NK-92 (cell line): ENCODE measurements at regions not wholly inside any gene's neighbourhood (a gene's known extent, or its start where the extent isn't known, plus 50 kb on each side); places are given as distances from the start of the nearest gene placed in this dataset.

ENCODE experiments used
- DNase-seq: peaks from one replicate; lab custom pipeline; 2025; ENCODE audit not compliant: unreplicated experiment; lab: John Stamatoyannopoulos, UW

DNA sequence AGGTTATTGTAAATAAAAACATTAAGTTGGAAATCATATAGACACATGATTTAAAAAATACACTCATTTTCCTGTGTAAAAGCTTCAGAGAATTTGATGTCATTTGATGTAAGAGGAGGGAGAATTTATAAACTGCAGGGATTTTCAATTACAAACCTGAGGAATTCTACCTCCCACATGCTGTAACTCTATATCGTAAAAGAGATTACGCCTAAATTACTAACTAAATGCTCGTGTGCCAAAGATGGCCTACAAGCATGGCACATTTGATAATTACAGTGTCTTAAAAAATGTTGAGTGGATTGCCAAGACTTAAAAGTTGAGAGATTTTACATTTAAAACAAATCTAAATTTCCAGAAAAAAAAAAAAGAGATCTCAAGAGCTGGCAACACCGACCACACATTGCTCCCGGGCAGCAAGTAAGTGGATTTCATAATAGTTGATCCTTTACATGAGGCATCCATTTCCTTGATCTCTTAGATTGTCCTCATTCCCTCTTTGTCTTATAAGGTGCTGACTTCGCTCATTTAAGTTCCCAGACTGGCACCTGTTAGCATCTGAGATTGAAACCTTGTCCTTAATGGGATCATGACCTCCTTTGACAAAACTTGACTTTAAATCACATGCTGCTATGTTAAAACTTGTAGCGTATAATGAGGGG, 840.3 kb upstream of the ZEB2 start:
- DNase-seq, result no peak

- no peak for DNase-seq
Measured at GRCh38 chr2:145359561-145359960, 839.6 kb upstream of the ZEB2 start.

DNA sequence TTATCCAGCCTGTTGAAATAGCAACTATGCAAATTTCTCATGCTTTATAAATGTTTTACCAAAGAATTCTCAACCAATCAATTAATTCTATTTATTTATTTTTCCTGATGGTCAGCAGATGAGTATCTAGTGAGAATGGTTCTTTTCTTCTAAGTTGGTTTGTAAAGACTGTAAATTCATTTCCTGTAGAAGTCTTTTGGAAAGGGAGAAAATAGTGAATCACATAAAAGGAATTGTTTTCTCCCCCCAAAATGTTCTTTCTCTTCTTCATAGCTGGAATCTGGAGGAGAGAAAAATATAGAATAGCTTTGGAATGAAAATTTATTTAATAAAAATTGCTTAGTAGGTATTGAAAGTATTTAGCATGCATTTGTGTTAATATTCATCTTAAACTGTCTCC, 836.1 kb upstream of the ZEB2 start:
- no peak for DNase-seq

- no peak for DNase-seq
Measured at GRCh38 chr2:145352484-145352883, 832.6 kb upstream of the ZEB2 start.

GRCh38 chr2:145351864-145352425, 832.0 kb upstream of the ZEB2 start:
- DNase-seq, result no peak

GRCh38 chr2:145350011-145350410, 830.1 kb upstream of the ZEB2 start:
- DNase-seq, result no peak

GRCh38 chr2:145344076-145344724, 824.3 kb upstream of the ZEB2 start:
- DNase-seq, result no peak

DNA sequence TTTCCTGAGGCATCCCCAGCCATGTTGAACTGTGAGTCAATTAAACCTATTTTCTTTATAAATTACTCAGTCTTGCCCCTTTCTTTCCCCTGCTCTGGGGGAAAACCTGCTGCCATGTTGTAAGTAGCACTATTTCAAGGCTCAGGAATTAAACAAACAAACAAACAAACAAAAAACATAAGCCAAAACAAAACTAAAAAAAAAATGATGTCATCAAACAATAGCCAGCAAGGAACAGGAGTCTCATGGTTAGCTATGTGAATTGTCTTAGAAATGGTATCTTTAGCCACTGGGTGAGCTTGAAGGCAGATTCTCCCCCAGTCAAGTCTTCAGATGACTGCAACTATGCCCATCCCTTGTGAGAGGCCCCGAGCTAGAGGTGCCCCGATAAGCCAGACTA, 823.4 kb upstream of the ZEB2 start:
- DNase-seq, result no peak

DNA sequence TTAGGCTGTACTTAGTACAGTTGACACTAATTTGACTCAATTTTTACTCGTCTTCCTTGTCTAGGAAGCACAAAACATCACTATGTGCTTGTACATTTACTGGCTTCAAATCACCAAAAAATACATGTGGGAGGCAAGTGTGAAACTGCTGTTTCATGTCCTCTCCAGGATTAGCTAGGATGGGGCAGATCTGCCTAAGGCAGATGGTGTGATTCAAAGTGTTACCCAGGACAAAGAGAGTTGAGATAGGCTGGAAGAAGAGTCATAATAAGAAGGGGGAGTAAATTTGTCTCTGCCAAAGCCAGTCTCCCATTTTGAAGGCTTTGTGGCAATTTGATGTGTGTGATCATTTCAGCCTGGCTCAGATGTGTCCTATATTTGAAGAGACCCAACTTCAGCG, 821.6 kb upstream of the ZEB2 start:
- no peak for DNase-seq

GRCh38 chr2:145339646-145340045, 819.7 kb upstream of the ZEB2 start:
- DNase-seq, result no peak

GRCh38 chr2:145332210-145332898, 812.4 kb upstream of the ZEB2 start:
- no peak for DNase-seq

DNA sequence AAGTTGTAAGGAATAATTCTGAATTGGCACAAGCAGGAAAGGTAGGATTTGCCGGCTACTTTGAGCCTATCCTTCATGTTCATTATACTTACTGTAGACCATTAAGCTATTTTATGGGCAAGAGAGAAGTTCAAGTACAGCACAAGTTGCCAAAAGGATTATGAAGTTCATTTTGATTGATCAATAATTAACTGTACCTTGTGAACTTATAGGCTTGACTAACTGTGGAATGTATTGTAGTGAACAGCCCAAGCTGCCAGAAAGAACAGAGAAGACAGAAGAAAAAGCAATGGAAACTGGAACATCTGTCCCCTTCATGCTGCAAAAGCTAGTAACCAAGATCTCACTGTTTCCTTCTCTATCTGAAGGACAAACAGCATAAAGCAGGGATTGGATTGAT, 810.1 kb upstream of the ZEB2 start:
- no peak for DNase-seq

- no peak for DNase-seq
Measured at GRCh38 chr2:145325485-145325884, 805.6 kb upstream of the ZEB2 start.

DNA sequence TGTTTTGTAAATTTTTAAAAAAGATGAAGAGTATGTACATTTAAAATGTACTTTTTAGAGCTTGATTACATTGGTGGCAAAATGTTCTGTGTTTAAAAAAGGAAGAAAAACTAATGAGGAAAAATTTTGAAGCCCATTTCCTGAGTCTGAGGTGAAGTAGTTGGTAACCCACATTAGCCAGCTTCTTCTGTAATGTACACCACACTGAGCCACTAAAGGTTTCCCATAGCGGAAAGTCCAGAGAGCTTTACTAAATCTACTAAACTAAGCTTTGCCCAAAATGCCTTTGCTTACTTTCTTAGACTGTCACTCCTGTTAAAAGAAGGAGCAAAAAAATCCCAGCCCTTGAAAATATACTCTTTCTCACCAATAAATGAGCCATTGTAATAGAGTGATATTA, 804.8 kb upstream of the ZEB2 start:
- no peak for DNase-seq

GRCh38 chr2:145323512-145323911, 803.6 kb upstream of the ZEB2 start:
- DNase-seq, result no peak

GRCh38 chr2:145321344-145321743, 801.4 kb upstream of the ZEB2 start:
- DNase-seq, result no peak

GRCh38 chr2:145316496-145316895, 796.6 kb upstream of the ZEB2 start:
- DNase-seq, result no peak

GRCh38 chr2:145315053-145315452, 795.1 kb upstream of the ZEB2 start:
- DNase-seq, result no peak

GRCh38 chr2:145314119-145314633, 794.3 kb upstream of the ZEB2 start:
- DNase-seq, result no peak

- DNase-seq, result no peak
Measured at GRCh38 chr2:145305889-145306288, 786.0 kb upstream of the ZEB2 start.

GRCh38 chr2:145304501-145304900, 784.6 kb upstream of the ZEB2 start:
- no peak for DNase-seq

GRCh38 chr2:145303536-145303935, 783.6 kb upstream of the ZEB2 start:
- DNase-seq, result no peak
